ACHN (cell line): ENCODE measurements at regions not wholly inside any gene's neighbourhood (a gene's known extent, or its start where the extent isn't known, plus 50 kb on each side); places are given as distances from the start of the nearest gene placed in this dataset.
"Not testable (repeated sequence)": the region's sequence is repeated elsewhere in the genome, so short reads cannot be mapped to it uniquely, and the experiment has no call there.

ENCODE experiments used
- DNase-seq: peaks from one replicate; pipeline ENCODE4 v3.0.0-alpha.2; 2015
- in situ Hi-C: cut with HindIII; loops from 2 replicates; pipeline ENCODE4 v1.10.0; 2017; ENCODE audit warnings: low sequenced_read_pairs, low pct_ligation_motif_present, low pct_unique_long_range_greater_than_20kb

GRCh38 chr15:28459279-28459678, 73.5 kb downstream of the GOLGA8G start:
- DNase-seq, result no peak
- in situ Hi-C loops, result no loop called here

- in situ Hi-C loops, result not testable (repeated sequence)
Measured at GRCh38 chr15:28457396-28457932, 75.3 kb downstream of the GOLGA8G start.

GRCh38 chr15:28456476-28457395, 76.0 kb downstream of the GOLGA8G start:
- no peak for DNase-seq
- in situ Hi-C loops, result no loop called here

More at GRCh38 chr15:28457396-28457932, 75.3 kb downstream of the GOLGA8G start:
- peak; percentile 65 for DNase-seq

DNA sequence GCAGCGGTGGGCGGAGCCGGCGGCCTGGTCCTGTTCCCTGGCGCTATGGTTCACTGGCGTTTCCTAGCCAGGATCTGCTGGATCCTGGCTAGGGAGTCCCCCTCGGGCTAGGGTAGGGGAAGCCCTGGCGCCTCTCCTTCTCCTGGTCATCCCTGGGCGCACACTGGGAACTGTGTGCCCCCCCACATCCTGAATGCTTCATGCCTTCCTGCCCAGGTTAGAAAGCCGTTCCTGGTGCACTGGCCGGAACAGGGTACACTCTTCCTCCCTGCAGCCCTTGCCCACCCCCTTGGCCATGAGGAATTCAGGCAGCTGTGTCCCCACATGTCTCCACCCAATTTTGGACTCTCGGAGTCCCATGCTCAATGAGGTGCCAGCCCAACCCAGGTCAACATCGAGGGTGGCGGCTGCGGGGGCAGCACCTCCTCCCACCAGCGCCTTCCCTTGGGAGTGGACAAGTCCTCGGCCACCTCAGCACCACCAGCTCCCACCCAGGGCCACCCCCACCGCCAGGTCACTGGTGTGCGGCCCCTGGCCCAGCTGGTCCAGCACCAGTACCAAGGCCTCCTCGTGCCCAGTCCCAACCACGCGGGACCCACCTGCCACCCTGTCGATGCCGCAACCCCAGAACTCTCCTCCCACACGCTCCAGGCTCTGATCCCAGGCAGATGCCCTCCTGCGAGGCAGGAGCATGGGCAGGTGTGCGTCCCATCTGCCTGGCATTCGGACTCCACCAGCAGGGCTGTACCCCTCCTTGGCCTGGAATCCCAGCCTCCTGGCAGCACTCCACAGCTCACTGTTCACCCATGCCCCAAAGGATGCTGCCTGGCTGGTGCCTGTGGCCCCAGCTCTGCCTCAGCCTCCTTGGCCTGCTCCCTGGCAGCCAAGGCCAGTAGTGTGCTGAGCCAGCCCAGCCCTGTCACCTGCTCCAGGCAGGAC, 77.0 kb downstream of the GOLGA8G start:
- DNase-seq, result peak; percentile 21
- in situ Hi-C loops, result not testable (repeated sequence)

GRCh38 chr15:28454751-28455220, 76.3 kb downstream of the GOLGA8F start:
- DNase-seq, in situ Hi-C loops: not testable (repeated sequence)
